ENCODE measurements at regions not wholly inside any gene's neighbourhood (a gene's known extent, or its start where the extent isn't known, plus 50 kb on each side); places are given as distances from the start of the nearest gene placed in this dataset.

DNA sequence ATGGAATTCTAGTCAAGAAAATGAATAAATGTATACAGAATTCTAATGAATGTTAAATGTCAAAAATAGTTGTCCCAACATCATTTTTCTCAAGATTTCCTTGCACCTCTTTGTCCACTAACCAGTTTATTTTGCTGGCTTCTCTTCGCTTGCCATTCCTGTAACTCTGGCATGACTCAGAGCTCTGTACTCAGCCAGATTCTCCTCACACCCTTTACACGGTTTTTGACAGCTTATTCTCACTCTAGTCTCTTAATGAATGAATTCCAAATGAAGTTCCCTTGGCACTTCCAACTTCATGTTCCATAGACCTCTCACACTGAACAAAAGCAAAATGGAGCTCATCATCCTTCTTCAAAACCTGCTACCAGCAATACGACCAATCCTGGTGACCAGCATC is 419.3 kb upstream of the SLIT2 start:
- TF ChIP-seq POLR2AphosphoS5 (IDR thresholded peaks at IDR 0.05; ENCODE audit: low read depth, low read length), result no peak
- no peak for TF ChIP-seq FOXP2 (optimal IDR thresholded peaks at IDR 0.05; ENCODE audit: borderline replicate concordance, extremely low read depth, extremely low read length, insufficient read depth)
- no peak for TF ChIP-seq TAF1 (IDR thresholded peaks at IDR 0.05; ENCODE audit: borderline replicate concordance, insufficient read depth, low read length)
- TF ChIP-seq SIN3A (IDR thresholded peaks at IDR 0.05; ENCODE audit: borderline replicate concordance, insufficient read depth, low read length), result no peak
- TF ChIP-seq, protein P1, sequence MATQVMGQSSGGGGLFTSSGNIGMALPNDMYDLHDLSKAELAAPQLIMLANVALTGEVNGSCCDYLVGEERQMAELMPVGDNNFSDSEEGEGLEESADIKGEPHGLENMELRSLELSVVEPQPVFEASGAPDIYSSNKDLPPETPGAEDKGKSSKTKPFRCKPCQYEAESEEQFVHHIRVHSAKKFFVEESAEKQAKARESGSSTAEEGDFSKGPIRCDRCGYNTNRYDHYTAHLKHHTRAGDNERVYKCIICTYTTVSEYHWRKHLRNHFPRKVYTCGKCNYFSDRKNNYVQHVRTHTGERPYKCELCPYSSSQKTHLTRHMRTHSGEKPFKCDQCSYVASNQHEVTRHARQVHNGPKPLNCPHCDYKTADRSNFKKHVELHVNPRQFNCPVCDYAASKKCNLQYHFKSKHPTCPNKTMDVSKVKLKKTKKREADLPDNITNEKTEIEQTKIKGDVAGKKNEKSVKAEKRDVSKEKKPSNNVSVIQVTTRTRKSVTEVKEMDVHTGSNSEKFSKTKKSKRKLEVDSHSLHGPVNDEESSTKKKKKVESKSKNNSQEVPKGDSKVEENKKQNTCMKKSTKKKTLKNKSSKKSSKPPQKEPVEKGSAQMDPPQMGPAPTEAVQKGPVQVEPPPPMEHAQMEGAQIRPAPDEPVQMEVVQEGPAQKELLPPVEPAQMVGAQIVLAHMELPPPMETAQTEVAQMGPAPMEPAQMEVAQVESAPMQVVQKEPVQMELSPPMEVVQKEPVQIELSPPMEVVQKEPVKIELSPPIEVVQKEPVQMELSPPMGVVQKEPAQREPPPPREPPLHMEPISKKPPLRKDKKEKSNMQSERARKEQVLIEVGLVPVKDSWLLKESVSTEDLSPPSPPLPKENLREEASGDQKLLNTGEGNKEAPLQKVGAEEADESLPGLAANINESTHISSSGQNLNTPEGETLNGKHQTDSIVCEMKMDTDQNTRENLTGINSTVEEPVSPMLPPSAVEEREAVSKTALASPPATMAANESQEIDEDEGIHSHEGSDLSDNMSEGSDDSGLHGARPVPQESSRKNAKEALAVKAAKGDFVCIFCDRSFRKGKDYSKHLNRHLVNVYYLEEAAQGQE (IDR thresholded peaks at IDR 0.05; ENCODE audit: insufficient read depth in 1 of 2, low read depth in 2 of 2, low read length in 2 of 2), result no peak

DNA sequence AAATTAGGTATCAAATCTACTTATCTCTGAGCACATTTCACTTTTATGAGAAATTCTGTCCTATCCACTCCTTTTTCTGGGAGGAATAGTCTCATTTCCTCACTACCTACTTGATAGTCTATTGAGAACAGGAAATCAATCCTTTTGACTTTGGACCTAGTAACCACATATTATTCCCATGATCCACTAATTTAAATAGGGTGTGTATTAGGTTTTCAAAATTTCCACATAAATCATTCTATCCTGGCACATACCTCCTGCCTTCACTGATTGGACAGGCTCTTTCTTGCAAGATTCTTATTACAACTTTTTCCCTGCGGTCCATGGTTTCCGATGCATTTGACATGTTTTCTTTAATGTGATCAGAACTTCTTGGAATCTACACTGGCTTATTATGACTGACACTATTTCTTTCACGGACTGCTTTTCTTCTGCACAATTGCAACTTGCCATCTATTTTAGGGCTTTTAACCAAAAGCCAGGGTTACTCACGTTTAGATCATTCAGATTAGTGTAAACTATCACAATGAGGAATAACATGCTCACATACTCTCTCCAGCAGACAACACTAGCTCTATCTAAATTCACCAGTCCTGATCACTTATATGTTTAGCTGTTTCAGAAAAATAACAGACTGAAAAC is 419.9 kb upstream of the SLIT2 start:
- TF ChIP-seq, protein P1 (IDR thresholded peaks at IDR 0.05; ENCODE audit: insufficient read depth in 1 of 2, low read depth in 2 of 2, low read length in 2 of 2), result no peak
- TF ChIP-seq TAF1 (IDR thresholded peaks at IDR 0.05; ENCODE audit: borderline replicate concordance, insufficient read depth, low read length), result no peak
- no peak for TF ChIP-seq SIN3A (IDR thresholded peaks at IDR 0.05; ENCODE audit: borderline replicate concordance, insufficient read depth, low read length)
- TF ChIP-seq POLR2AphosphoS5 (IDR thresholded peaks at IDR 0.05; ENCODE audit: low read depth, low read length), result no peak
- TF ChIP-seq FOXP2 (optimal IDR thresholded peaks at IDR 0.05; ENCODE audit: borderline replicate concordance, extremely low read depth, extremely low read length, insufficient read depth), result no peak

DNA sequence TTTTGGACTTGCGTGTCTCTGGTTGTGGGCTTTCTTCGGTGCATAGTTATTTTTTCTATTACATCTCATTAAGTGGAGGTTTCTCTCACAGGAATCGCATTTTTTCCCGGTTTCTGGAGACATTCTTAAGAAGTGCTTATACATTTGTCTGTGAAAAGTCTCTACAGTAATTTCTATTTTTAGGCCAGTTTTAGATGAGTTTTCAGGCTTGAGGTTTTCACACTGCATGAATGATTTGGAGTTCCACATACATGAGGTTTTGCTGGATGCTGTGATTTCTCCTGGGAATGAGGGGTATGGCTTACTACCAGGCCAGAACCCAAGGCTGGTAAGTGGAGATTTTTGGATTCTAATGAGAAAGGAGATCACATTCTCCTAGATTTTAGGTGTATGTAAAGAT is 422.6 kb upstream of the SLIT2 start:
- TF ChIP-seq FOXP2 (optimal IDR thresholded peaks at IDR 0.05; ENCODE audit: borderline replicate concordance, extremely low read depth, extremely low read length, insufficient read depth) (no peak), SIN3A (IDR thresholded peaks at IDR 0.05; ENCODE audit: borderline replicate concordance, insufficient read depth, low read length) (no peak), TAF1 (IDR thresholded peaks at IDR 0.05; ENCODE audit: borderline replicate concordance, insufficient read depth, low read length) (no peak), POLR2AphosphoS5 (IDR thresholded peaks at IDR 0.05; ENCODE audit: low read depth, low read length) (no peak)
- TF ChIP-seq, protein P1 (IDR thresholded peaks at IDR 0.05; ENCODE audit: insufficient read depth in 1 of 2, low read depth in 2 of 2, low read length in 2 of 2), result no peak

DNA sequence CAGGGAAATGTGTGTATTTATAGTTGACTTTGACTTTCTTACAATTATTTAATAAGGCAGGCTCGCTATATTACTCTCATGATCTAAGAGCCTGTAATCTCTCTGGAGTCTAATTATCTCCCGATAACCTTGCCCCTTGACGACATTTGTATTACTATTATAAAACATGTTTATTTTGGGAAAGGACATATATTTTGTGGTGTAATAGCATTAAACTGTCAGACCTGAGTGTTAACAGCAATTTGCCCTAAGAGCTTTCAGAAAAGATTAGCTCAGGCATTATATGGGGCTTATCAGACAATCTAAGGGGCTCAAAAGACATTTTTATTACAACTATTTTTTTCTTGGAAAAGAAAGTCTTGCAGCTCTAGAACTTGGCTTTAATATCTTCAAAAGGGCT is 427.9 kb upstream of the SLIT2 start:
- TF ChIP-seq FOXP2 (optimal IDR thresholded peaks at IDR 0.05; ENCODE audit: borderline replicate concordance, extremely low read depth, extremely low read length, insufficient read depth), result no peak
- TF ChIP-seq TAF1 (IDR thresholded peaks at IDR 0.05; ENCODE audit: borderline replicate concordance, insufficient read depth, low read length), result no peak
- no peak for TF ChIP-seq SIN3A (IDR thresholded peaks at IDR 0.05; ENCODE audit: borderline replicate concordance, insufficient read depth, low read length)
- TF ChIP-seq, protein P1 (IDR thresholded peaks at IDR 0.05; ENCODE audit: insufficient read depth in 1 of 2, low read depth in 2 of 2, low read length in 2 of 2), result no peak
- TF ChIP-seq POLR2AphosphoS5 (IDR thresholded peaks at IDR 0.05; ENCODE audit: low read depth, low read length), result no peak

All from PFSK-1 (cell line).